ENCODE measurements at regions not wholly inside any gene's neighbourhood (a gene's known extent, or its start where the extent isn't known, plus 50 kb on each side); places are given as distances from the start of the nearest gene placed in this dataset.

DNA sequence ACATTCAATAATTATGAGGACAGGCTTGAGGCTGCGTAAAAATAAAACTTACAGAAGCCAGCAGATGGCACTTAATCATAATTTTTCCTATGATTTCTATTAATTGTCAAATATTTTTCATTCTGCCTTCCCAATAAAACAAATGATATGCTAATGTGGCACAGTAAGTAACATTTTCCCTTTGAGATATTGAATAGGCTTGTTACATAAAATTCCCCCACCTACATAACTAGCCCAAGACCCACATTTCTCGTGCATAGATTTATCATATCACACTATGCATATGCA is 55.4 kb upstream of the PTGFRN start:
- no peaks in the 10 kb centered on the region for H4K20me1 ChIP-seq (ENCODE audit: insufficient read depth, low read length)
- H3K27ac ChIP-seq (ENCODE audit: low read depth, low read length): no peak overlapping the region
- no peaks in the 10 kb centered on the region for H3K27me3 ChIP-seq (ENCODE audit: insufficient read depth, low read length)
- no peaks in the 10 kb centered on the region for H3K36me3 ChIP-seq (ENCODE audit: insufficient read depth, low read length)
- H2AFZ ChIP-seq (ENCODE audit: low read length): no peak overlapping the region
- H3K4me3 ChIP-seq (ENCODE audit: insufficient read depth, low read length): no peak overlapping the region
- H3K9me3 ChIP-seq (ENCODE audit: low read depth, low read length): no peaks in the 10 kb centered on the region
- DNase-seq (ENCODE audit: insufficient read length, low spot score, missing footprints): no peak
- H3K4me2 ChIP-seq (ENCODE audit: insufficient read depth, low read length): no peak overlapping the region
- peaks cover 31% of the 10 kb centered on the region for H3K4me1 ChIP-seq (ENCODE audit: insufficient read depth, low read length)
- H3K79me2 ChIP-seq (ENCODE audit: insufficient read depth, low read length): no peaks in the 10 kb centered on the region
- TF ChIP-seq, protein P1, sequence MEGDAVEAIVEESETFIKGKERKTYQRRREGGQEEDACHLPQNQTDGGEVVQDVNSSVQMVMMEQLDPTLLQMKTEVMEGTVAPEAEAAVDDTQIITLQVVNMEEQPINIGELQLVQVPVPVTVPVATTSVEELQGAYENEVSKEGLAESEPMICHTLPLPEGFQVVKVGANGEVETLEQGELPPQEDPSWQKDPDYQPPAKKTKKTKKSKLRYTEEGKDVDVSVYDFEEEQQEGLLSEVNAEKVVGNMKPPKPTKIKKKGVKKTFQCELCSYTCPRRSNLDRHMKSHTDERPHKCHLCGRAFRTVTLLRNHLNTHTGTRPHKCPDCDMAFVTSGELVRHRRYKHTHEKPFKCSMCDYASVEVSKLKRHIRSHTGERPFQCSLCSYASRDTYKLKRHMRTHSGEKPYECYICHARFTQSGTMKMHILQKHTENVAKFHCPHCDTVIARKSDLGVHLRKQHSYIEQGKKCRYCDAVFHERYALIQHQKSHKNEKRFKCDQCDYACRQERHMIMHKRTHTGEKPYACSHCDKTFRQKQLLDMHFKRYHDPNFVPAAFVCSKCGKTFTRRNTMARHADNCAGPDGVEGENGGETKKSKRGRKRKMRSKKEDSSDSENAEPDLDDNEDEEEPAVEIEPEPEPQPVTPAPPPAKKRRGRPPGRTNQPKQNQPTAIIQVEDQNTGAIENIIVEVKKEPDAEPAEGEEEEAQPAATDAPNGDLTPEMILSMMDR (IDR thresholded peaks at IDR 0.05; ENCODE audit: extremely low read depth, low read depth, low read length): no peak

- TF ChIP-seq, protein P1 (IDR thresholded peaks at IDR 0.05; ENCODE audit: extremely low read depth, low read depth, low read length): no peak
- DNase-seq (ENCODE audit: insufficient read length, low spot score, missing footprints): no peak
- no peaks in the 10 kb centered on the region for H3K27me3 ChIP-seq (ENCODE audit: insufficient read depth, low read length)
- H3K4me3 ChIP-seq (ENCODE audit: insufficient read depth, low read length): no peak overlapping the region
- no peak overlapping the region for H3K4me2 ChIP-seq (ENCODE audit: insufficient read depth, low read length)
- no peaks in the 10 kb centered on the region for H3K9me3 ChIP-seq (ENCODE audit: low read depth, low read length)
- no peaks in the 10 kb centered on the region for H4K20me1 ChIP-seq (ENCODE audit: insufficient read depth, low read length)
- no peaks in the 10 kb centered on the region for H3K79me2 ChIP-seq (ENCODE audit: insufficient read depth, low read length)
- peaks cover 28% of the 10 kb centered on the region for H3K4me1 ChIP-seq (ENCODE audit: insufficient read depth, low read length)
- H3K27ac ChIP-seq (ENCODE audit: low read depth, low read length): no peak overlapping the region
- H2AFZ ChIP-seq (ENCODE audit: low read length): no peak overlapping the region
- H3K36me3 ChIP-seq (ENCODE audit: insufficient read depth, low read length): no peaks in the 10 kb centered on the region
These were observed 55.0 kb upstream of the PTGFRN start for GRCh38 chr1:116854716-116855115.

DNA sequence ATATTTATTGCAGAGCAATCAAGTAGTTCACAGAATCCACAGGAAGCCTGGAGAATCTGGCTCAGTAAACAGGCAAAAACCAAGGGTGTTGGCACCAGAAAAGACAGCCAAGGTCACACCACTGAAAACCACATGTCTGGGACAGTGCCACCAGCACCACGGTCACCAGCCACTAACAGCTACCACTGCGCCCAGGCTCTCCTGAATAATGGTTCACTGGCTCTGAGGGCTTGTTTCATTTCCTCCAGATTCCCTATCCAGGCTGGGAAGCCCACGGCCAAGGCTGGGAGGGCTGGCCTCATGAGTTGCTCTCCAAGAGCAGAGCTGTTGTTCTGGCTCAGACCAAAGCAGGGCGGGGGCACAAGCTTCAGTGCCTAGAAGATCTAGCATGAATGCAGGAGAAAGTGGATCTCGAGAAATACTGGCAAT is 54.5 kb upstream of the PTGFRN start:
- no peak overlapping the region for H3K4me3 ChIP-seq (ENCODE audit: insufficient read depth, low read length)
- no peak overlapping the region for H3K27ac ChIP-seq (ENCODE audit: low read depth, low read length)
- TF ChIP-seq, protein P1 (IDR thresholded peaks at IDR 0.05; ENCODE audit: extremely low read depth, low read depth, low read length): no peak
- H2AFZ ChIP-seq (ENCODE audit: low read length): no peak overlapping the region
- peaks cover 28% of the 10 kb centered on the region for H3K4me1 ChIP-seq (ENCODE audit: insufficient read depth, low read length)
- H3K9me3 ChIP-seq (ENCODE audit: low read depth, low read length): no peaks in the 10 kb centered on the region
- no peaks in the 10 kb centered on the region for H3K27me3 ChIP-seq (ENCODE audit: insufficient read depth, low read length)
- peak; percentile 92 for DNase-seq (ENCODE audit: insufficient read length, low spot score, missing footprints)
- no peaks in the 10 kb centered on the region for H3K36me3 ChIP-seq (ENCODE audit: insufficient read depth, low read length)
- H4K20me1 ChIP-seq (ENCODE audit: insufficient read depth, low read length): no peaks in the 10 kb centered on the region
- H3K79me2 ChIP-seq (ENCODE audit: insufficient read depth, low read length): no peaks in the 10 kb centered on the region
- H3K4me2 ChIP-seq (ENCODE audit: insufficient read depth, low read length): peak overlapping the region; percentile 5

DNA sequence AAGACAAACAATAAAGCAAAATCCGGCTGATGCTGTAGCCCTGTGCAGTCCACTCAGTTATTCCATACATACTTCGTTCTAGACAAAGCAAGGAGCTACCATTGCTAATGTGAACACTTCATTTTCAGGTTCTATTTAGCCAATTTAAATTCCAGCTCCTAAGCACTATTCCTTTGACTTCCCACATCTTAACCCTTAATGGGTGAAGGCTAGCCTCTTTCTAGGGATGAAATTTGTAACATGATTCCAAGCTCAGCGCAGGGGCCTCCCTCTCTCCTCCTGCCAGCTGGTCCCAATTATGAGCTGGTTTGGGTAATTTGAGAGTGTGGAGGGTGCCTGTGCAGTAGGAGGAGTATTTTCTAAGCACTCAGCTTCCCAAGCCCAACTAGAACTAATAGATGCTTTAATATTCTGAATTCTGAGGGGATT is 53.9 kb upstream of the PTGFRN start:
- no peaks in the 10 kb centered on the region for H3K79me2 ChIP-seq (ENCODE audit: insufficient read depth, low read length)
- H3K27me3 ChIP-seq (ENCODE audit: insufficient read depth, low read length): no peaks in the 10 kb centered on the region
- H3K9me3 ChIP-seq (ENCODE audit: low read depth, low read length): no peaks in the 10 kb centered on the region
- TF ChIP-seq, protein P1 (IDR thresholded peaks at IDR 0.05; ENCODE audit: extremely low read depth, low read depth, low read length): no peak
- no peak for DNase-seq (ENCODE audit: insufficient read length, low spot score, missing footprints)
- H4K20me1 ChIP-seq (ENCODE audit: insufficient read depth, low read length): no peaks in the 10 kb centered on the region
- H3K27ac ChIP-seq (ENCODE audit: low read depth, low read length): no peak overlapping the region
- H2AFZ ChIP-seq (ENCODE audit: low read length): no peak overlapping the region
- H3K4me1 ChIP-seq (ENCODE audit: insufficient read depth, low read length): peaks cover 28% of the 10 kb centered on the region
- peak overlapping the region; percentile 5 for H3K4me2 ChIP-seq (ENCODE audit: insufficient read depth, low read length)
- no peaks in the 10 kb centered on the region for H3K36me3 ChIP-seq (ENCODE audit: insufficient read depth, low read length)
- H3K4me3 ChIP-seq (ENCODE audit: insufficient read depth, low read length): no peak overlapping the region
